HG03469 (cell line): ENCODE measurements at regions not wholly inside any gene's neighbourhood (a gene's known extent, or its start where the extent isn't known, plus 50 kb on each side); places are given as distances from the start of the nearest gene placed in this dataset.
"Not testable (repeated sequence)": the region's sequence is repeated elsewhere in the genome, so short reads cannot be mapped to it uniquely, and the experiment has no call there.

ENCODE experiments used
- ATAC-seq: cut with Tn5 transposase; IDR thresholded peaks from one replicate; pipeline ENCODE4 v1.9.1; 2021; ENCODE audit warnings: mild to moderate bottlenecking, moderate library complexity, moderate number of reproducible peaks; ENCODE audit not compliant: unreplicated experiment

- ATAC-seq = no peak
These were observed 84.7 kb downstream of the URB2 start for GRCh38 chr1:229710746-229711145.

GRCh38 chr1:229714306-229714705 lies 88.3 kb downstream of the URB2 start:
- ATAC-seq = no peak

- no peak for ATAC-seq
These were observed 89.0 kb downstream of the URB2 start for GRCh38 chr1:229714964-229715603.

DNA sequence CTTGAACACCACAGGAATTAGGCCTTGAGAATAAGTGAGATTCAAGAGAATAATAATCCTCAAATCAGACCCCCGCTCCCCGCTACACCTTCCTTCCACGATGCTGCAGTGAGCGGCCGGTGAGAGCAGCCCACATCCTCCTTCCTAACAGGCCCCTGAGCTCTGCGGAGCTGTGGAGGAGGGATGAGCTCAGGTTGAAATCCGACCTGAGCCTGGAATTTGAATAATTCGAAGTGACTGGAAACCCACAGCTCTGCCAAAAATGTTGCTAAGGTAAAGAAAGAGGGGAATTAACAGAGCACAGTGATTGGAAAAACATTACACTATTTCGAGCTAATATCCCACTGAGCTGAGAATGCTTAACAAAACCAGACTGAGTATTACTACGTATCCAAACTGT lies 90.0 kb downstream of the URB2 start:
- no peak for ATAC-seq

GRCh38 chr1:229716704-229717103 lies 90.7 kb downstream of the URB2 start:
- ATAC-seq = no peak

DNA sequence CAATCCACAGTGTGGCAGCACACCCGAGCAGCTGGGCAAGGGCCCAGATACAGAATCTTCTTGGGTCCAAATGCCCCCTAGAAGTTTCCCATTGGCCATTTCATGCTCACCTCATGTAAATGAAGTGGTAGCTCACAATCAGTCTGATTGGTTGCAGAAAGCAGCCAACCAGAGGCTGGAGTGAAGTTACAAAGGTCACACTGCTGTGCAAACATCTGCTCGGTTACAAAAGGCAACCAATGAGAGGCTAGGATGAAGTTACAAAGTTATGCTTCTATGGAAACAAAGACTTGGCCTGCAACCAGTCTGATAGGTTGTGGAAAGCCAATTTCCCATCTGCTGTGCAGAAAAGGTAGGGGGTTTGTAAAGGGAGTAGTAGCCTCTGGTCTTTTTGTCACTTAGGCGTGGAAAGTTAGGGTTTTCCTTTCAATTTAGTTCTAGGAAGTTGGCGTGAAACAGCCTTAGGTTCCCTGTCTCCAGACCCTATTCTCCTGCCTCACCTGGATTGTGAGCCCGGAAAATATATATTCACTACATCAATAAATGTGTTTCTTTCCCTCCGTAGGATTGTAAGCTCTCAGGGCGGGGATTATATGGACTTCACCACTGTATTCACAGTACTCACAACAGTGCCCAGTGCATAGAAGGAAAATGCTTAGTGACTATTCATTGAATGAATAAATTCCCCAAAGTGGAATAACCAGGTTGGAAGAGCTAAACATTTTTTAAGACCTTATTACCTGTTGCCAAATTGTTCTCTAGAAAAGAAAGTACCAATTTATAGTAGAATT lies 91.9 kb downstream of the URB2 start:
- no peak for ATAC-seq

- no peak for ATAC-seq
These were observed 100.0 kb downstream of the URB2 start for GRCh38 chr1:229726061-229726460.

- ATAC-seq = no peak
These were observed 103.9 kb downstream of the URB2 start for GRCh38 chr1:229729916-229730315.

- ATAC-seq = no peak
These were observed 104.5 kb downstream of the URB2 start for GRCh38 chr1:229730573-229730972.

DNA sequence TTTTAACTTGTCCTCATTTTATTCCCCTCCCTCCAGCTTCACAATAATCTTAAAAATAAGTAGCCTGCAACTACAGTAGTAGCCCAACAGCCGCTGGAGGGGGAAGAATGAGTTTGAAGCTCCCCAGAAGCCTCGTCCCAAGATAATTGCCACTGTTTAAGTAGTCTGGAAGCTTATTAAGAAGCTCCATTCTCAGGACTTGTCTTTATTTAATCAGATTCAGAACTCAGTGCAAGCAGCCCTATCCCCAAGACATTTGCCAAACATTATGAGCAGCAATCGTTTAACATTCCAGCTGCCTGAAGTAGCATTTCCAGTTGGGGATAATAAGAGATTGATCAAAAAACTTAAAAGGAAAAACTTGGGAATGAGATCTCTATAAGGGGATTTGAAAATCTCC lies 106.0 kb downstream of the URB2 start:
- no peak for ATAC-seq

DNA sequence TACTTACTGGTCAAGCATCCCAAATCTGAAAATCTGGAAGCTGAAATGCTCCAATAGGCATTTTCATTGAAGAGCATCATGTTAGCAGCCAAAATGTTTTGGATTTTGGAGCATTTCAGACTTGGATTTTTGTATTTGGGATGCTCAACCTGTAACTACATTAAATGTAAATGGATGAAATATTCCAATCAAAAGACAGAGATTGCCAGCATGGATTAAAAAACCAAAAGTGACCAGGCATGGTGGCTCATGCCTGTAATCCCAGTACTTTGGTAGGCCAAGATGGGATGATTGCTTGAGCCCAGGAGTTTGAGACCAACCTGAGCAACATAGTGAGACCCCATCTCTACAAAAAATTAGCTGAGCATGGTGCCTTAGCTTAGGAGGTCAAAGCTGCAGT lies 110.3 kb downstream of the URB2 start:
- ATAC-seq = no peak

- not testable (repeated sequence) for ATAC-seq
These were observed 116.6 kb downstream of the URB2 start for GRCh38 chr1:229742614-229743013.

DNA sequence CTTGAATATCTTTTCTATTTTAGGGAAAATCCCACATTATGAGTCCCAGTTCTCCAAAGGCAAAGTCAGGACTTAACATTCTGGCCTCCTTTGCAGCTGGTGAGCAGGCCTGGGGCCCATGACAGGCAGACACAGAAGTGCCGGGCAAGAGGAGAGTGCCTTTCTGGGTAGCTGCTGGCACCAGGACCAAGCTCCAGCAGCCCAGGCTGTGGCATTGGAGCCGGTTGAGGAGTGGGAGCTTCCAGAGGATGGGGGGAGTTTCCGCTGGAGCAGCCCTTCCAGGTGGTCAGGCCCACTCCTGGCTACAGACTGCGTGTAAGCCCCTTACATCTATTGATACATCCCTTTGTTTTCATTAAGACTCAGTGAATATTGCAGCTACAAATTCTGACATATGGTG lies 123.9 kb downstream of the URB2 start:
- no peak for ATAC-seq

DNA sequence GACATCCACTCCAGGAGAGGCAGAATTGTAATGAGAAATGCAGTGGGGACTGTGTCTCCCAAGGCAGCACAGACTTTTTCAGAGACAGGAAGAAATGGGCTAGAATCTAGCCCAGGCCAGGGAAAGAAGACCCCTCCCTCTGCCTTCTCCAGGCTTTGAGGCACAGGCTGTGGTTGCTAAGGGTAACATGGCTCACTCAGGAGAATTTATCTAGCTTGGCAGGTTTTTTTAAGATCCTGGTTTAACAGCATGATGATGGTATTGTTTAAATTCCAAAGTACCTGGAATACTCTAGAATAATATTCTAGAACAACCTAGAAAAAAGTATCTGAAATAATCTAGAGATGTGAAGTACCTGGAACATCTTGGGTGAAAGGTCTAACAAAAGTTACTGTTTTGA lies 125.6 kb downstream of the URB2 start:
- no peak for ATAC-seq

DNA sequence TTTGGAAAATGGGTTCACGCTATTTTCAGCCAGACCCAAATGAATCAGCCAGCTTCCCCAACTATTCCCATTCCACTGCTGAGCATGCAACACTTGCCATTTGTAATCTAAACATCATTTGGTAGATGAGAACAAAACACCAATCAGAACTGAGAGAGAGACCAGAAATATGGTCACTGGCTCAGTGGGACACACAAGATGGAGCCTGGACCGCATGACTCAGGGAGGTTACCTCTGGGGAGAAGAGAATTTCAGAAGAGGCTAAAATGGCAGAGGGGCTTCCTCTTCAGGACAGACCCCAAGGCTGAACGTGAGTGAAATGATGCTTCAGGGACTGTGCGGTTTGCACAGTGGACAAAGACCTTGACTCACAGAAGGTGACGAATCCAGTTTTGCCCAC lies 126.6 kb downstream of the URB2 start:
- ATAC-seq = no peak

DNA sequence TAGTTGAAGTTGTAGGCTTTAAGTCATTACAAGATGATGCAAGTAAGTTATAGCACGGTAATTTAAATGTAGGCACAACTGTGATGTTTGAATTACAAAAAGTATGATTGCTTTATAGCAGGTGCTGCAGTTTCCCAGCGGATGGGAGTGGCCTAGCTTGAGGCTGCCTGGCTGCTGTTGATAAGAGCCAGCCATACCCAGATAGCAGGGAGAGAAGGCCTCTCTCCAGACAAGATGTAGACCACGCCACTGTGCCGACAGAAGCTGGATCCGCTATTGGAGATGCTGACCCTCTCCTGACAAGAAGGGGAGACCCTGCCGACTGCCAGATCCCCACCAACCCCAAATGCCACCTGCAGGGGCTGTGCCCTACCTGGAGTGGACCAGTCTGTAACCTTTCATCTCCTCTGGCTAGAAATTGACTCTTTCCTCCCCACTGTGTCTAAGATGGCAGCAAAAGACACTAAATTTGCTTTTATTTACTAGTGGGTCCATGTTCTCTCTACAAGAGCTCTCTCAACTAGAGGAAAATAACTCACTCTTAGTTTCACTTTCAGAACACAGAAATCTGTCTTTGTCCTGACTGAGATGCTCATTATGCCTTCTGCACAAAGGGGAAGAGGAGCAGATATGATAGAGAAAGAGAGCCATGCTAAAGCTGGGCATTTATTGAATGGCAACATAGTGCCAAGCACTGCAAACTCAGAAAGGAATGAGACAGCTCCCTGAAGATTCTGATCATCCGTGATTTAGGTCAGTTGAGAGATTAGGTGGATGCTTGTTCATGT lies 127.9 kb downstream of the URB2 start:
- ATAC-seq = no peak

- no peak for ATAC-seq
These were observed 130.6 kb downstream of the URB2 start for GRCh38 chr1:229756666-229757065.

GRCh38 chr1:229757226-229757625 lies 131.2 kb downstream of the URB2 start:
- no peak for ATAC-seq

GRCh38 chr1:229758101-229759036 lies 132.3 kb downstream of the URB2 start:
- ATAC-seq = no peak

- no peak for ATAC-seq
These were observed 133.0 kb downstream of the URB2 start for GRCh38 chr1:229759037-229759435.

DNA sequence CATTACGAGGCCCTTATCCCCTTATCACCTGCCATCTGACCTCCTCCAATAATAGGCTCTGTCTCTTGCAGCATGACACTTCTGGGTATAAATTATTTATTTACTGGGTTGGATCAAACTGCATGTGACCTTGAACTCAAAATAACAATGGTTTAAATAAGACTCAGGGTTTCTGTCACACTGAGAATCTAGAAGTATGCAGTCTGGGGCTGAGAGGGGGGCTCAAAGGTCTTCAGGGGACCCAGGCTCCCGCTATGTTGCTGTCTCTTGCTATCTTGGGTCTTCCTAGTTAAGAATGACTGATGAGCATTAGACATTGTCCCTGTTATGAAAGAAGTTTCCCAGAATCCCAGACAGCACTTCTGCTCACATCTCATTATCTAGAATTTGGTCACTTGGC lies 133.5 kb downstream of the URB2 start:
- no peak for ATAC-seq
